ENCODE measurements at regions not wholly inside any gene's neighbourhood (a gene's known extent, or its start where the extent isn't known, plus 50 kb on each side); places are given as distances from the start of the nearest gene placed in this dataset.

DNA sequence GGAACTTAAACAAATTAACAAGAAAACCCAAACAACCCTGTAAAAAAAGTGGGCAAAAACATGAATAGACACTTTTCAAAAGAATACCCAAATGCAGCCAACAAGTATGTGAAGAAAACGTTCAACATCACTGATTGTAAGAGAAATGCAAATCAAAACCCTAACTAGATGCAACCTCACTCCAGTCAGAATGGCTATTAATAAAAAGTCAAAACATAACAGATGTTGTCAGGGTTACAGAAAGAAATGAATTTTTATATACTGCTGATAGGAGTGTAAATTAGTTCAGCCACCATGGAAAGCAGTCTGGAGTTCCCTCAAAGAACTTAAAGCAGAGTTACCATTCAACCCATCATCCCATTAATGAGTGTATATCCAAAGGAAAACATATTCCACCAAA lies 479.0 kb downstream of the MTRR start:
- H3K36me3 ChIP-seq (ENCODE audit: control insufficient read depth in 2 of 2, insufficient read depth in 2 of 2, low read length in 1 of 2) = no peaks in the 10 kb centered on the region
- FAIRE-seq (no peak), DNase-seq (ENCODE audit: low read depth, low spot score) (no peak), ATAC-seq (no peak)
- no peak overlapping the region for H3K27ac ChIP-seq (ENCODE audit: control insufficient read depth, insufficient read depth)
- H3K4me1 ChIP-seq (ENCODE audit: control insufficient read depth, insufficient read depth, low read length) = 0 out of 2 replicates have a peak, but pooled peaks cover 2% of the 10 kb centered on the region
- no TSS peak for BruUV-seq (replicated peaks)
- POLR2A ChIA-PET = no interaction called here
- WGBS (ENCODE audit: insufficient coverage, insufficient replicate concordance, low lambda C conversion rate, missing lambda C conversion rate) = 0% methylated on average over 1 of the region's 1 CpG
- no peak overlapping the region for H3K9ac ChIP-seq (ENCODE audit: control insufficient read depth, insufficient read depth, low read length)
- CTCF ChIA-PET = no interaction called here
- H3K27me3 ChIP-seq (replicated peaks in 1 of 2; ENCODE audit: control insufficient read depth in 2 of 2, insufficient read depth in 2 of 2, low read length in 1 of 2) = no peaks in the 10 kb centered on the region
- H3K9me3 ChIP-seq (replicated peaks; ENCODE audit: control insufficient read depth, insufficient read depth, low read length) = no peaks in the 10 kb centered on the region; the same call in 2 of the 3 replicates
- H3K79me2 ChIP-seq (ENCODE audit: control insufficient read depth, insufficient read depth, low read length) = no peaks in the 10 kb centered on the region
- H4K20me1 ChIP-seq (ENCODE audit: control insufficient read depth, insufficient read depth) = no peaks in the 10 kb centered on the region
- no peak overlapping the region for H2AFZ ChIP-seq (ENCODE audit: control insufficient read depth, low read depth, low read length)
- in situ Hi-C loops (cut with MboI) (no loop called here), intact Hi-C loops (cut with micrococcal nuclease; ENCODE audit: unreplicated experiment) (no loop called here)
- no peak for TF ChIP-seq CBX3 (IDR thresholded peaks at IDR 0.05; ENCODE audit: borderline replicate concordance, low read depth)
- no peak for TF ChIP-seq PBX3 (IDR thresholded peaks at IDR 0.05; ENCODE audit: insufficient replicate concordance, low read depth, low read length)
- TF ChIP-seq YY1 (IDR thresholded peaks at IDR 0.05; ENCODE audit: low read depth, low read length) = no peak
- TF ChIP-seq CBFB (IDR thresholded peaks at IDR 0.05; ENCODE audit: low read depth) = no peak
- no peak for TF ChIP-seq ZBTB4 (CRISPR knock-in tag; IDR thresholded peaks at IDR 0.05)
- no peak overlapping the region for H3K4me2 ChIP-seq (ENCODE audit: control insufficient read depth, insufficient read depth)
- H3K4me3 ChIP-seq = no peak overlapping the region
- SMC1A ChIA-PET (ENCODE audit: uncharacterized antibody, unreplicated experiment) = no interaction called here
- RAD21 ChIA-PET (ENCODE audit: unreplicated experiment) = no interaction called here

Measured in GM12878 (cell line).